NCI-H2081 treated with DMSO at 0.1 percent for 48 hours (cell line): ENCODE measurements at regions not wholly inside any gene's neighbourhood (a gene's known extent, or its start where the extent isn't known, plus 50 kb on each side); places are given as distances from the start of the nearest gene placed in this dataset.

Experiments
- DNase-seq: peaks from one replicate; lab custom pipeline; 2025; lab: John Stamatoyannopoulos, UW

DNA sequence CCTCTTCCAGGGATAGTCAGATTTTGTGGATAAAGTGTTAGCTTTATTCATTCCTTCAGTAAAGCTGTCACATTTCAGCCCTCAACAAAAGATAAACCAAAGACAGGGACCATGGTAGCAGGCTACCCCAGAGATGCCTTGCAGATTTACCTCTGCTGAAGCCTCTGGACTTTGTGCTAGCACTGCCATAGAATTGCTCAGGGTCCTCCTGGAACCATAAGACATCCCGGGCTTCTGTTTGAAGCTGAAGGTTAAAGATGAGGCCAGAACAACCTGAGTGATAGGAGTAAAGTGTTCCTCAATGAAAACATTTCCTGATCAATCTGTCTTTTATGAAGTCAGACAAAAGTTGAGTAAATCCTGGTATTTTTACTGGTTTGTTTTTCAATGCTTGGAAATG, 57.5 kb upstream of the ARL15 start:
- DNase-seq = no peak

DNA sequence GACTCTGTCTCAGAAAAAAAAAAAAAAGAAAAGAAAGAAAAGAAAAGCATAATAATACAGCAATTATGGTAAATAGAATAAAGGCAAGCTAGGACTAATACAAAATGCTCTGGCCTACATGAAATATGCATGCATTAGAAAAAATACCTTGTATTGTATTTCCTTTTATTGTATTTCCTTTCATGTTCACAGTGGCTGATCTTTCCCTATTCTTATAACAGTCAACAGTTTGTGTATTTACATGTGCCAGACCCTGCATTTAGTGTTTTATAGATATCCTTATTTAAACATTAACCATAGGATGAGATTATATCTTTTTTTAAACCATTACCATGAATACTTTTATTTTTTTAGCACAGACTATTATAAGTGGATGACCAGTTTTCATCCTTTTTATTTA, 56.3 kb upstream of the ARL15 start:
- no peak for DNase-seq

DNA sequence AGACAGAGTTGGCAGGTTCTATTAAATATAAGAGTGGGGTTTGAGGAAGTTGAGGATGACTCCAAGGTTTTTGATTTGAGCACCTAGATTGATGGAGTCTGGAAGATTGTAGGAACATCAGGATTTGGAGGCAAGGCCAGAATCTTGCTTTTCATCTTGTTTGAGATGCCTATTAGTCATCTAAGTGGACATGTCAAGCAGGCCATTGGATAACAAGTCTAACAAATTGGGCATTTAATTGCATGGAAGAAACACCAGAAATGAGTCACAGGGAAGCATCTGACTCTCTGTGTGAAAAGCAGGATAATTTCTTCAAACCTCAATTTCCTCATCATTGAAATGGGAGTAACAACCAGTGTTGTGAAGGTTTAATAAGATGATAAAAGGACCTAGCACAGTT, 53.3 kb upstream of the ARL15 start:
- DNase-seq = no peak

DNA sequence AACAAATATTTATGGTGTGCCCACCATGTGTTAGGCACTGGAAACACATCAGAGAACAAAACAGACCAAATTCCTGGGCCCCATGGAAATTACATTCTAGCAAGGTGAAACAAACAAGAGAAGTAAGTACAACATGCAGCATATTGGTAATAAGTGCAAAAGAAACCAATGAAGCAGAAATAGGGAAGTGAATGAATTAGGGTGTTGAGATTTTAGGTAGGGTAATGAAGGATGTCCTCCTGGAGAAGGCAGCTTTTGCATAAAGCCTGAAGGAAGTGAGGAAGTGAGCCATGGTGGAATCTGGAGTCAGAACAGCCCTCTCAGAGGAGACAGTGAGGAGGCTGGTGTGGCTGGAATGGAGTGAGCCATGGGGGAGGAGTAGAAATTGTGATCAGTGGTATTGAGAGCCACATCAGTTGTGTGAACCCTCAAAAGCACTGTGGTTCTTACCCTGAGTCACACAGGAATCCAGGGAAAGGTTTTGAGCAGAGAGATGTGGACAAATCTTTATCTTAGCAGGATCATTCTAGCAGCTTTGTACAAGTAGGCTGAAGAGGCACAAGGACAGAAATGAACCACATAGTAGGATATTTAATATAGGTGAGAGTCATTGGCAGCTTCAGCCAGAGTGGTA, 52.7 kb upstream of the ARL15 start:
- DNase-seq = no peak

DNA sequence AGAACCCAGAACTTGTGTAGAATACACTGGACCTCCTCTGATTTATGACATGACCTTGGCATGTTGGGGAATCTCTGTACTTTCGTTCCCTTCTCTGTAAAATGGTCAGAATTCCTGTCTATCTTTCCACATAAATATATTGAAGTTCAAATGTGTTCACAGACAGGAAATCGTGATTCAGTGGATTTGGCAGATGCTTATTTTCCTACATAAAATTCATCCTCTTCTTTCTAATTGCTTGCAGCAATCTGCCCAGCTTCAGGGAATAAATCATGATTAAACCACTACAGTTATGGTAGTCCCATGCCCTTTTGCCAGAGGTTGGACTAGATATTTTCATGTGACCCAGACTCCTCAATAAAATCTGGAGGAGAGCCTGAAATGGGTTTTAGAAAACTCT, 52.1 kb upstream of the ARL15 start:
- DNase-seq = no peak

DNA sequence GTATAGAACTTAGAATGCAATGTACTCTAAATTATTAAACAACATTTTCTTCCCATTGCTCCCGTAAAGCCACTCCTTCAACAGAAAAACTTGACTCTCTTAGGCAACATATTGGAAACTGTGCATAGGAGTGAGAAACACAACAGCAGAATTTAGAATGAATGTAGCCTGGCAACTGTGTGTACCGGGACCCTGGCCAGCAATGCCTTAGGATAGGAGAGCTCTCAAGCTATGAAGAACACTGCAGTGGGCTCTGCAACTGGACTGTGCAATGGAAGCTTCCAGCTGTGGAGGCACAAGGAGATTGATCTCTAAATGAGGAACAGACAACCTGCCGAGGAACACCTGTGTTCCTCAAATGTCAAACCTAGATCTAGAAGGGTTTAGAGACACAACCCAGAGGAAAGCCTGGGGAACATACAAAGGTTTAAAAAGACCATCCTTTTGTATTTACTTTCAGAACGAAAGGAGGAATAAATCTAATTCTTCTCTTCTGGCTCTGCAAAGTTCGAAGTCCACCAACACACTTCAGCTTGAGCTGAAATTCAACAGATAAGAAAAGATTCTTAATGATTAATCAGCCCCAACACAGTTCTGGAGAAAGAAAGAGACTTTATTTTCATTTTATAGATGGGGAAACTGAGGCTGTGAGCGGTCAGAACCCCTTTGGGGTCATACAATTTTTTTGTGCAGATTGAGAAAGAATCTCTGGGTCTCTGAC, 51.5 kb upstream of the ARL15 start:
- DNase-seq = no peak

DNA sequence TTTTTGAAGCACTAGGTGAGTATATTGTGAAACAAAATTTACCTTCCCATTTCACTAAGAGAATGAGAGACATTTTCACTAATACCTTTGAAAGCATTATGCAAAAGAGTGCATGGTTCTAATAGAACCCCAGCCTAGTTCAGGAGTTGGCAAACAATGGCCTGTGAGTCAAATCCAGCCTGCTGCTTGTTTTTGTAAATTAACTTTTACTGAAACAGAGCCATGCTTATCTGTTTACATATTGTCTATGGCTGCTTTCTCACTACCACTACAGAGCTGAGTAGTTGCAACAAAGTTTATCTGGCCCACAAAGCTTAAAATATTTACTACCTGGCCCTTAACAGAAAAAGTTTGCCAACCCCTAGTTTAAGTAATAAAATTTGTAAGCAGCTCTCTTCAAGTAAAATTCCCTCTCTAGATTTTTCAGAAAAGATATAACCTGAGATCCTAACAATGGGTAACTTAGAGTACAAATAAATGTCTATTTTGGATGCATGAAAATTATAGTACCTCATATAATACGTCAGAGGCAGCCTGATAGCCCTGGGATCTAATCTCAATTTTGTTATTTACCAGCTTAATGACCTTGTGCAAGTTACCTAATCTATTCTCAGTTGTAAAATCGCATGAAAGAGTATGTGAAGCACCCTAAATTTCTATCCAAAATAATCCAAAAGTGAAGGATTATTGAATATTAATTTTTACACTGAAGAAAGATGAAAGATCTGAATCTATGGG, 50.7 kb upstream of the ARL15 start:
- DNase-seq = no peak
